ENCODE measurements at regions not wholly inside any gene's neighbourhood (a gene's known extent, or its start where the extent isn't known, plus 50 kb on each side); places are given as distances from the start of the nearest gene placed in this dataset.

GRCh38 chr2:30316408-30316807 is 85.1 kb downstream of the LBH start:
- Histone ChIP-seq H3K36me3 (ENCODE audit: insufficient read depth, low read length) (no peaks in the 10 kb centered on the region), H3K27ac (ENCODE audit: low read length) (no peak overlapping the region), H3F3A (ENCODE audit: insufficient read depth, low read length, poor library complexity, severe bottlenecking) (no peaks in the 10 kb centered on the region), H2AFZ (ENCODE audit: low read depth, low read length) (no peak overlapping the region), H4K20me1 (ENCODE audit: insufficient read depth) (no peaks in the 10 kb centered on the region), H3K79me2 (replicated peaks; ENCODE audit: insufficient read depth, low read length) (no peaks in the 10 kb centered on the region), H3K4me2 (ENCODE audit: low read length) (no peak overlapping the region), H3K9me3 (ENCODE audit: low read length) (no peaks in the 10 kb centered on the region), H3K4me3 (ENCODE audit: low read length) (no peak overlapping the region), H3K27me3 (ENCODE audit: insufficient read depth, low read depth, low read length) (no peaks in the 10 kb centered on the region), H3K9me2 (ENCODE audit: insufficient read depth, low read length) (no peaks in the 10 kb centered on the region), H3K9ac (ENCODE audit: low read length) (no peak overlapping the region)
- TF ChIP-seq TAF1 (IDR thresholded peaks at IDR 0.05; ENCODE audit: low read depth) (no peak), SMC3 (conservative IDR thresholded peaks at IDR 0.05; ENCODE audit: poor library complexity) (no peak), MXI1 (conservative IDR thresholded peaks at IDR 0.05; ENCODE audit: poor library complexity, severe bottlenecking) (no peak), EZH2 (IDR thresholded peaks at IDR 0.05; ENCODE audit: borderline replicate concordance, insufficient read depth, low read length, poor library complexity, severe bottlenecking) (no peak), CTCF (IDR thresholded peaks at IDR 0.05; ENCODE audit: poor library complexity, severe bottlenecking) (no peak), EP300 (conservative IDR thresholded peaks at IDR 0.05; ENCODE audit: poor library complexity, severe bottlenecking) (no peak), POLR2AphosphoS5 (IDR thresholded peaks at IDR 0.05) (no peak), RAD21 (conservative IDR thresholded peaks at IDR 0.05) (no peak)

- Histone ChIP-seq H3K9me2 (ENCODE audit: insufficient read depth, low read length) (no peaks in the 10 kb centered on the region), H3K79me2 (replicated peaks; ENCODE audit: insufficient read depth, low read length) (no peaks in the 10 kb centered on the region), H3K27ac (ENCODE audit: low read length) (no peak overlapping the region), H4K20me1 (ENCODE audit: insufficient read depth) (no peaks in the 10 kb centered on the region), H3K4me2 (ENCODE audit: low read length) (no peak overlapping the region), H2AFZ (ENCODE audit: low read depth, low read length) (no peak overlapping the region), H3K27me3 (ENCODE audit: insufficient read depth, low read depth, low read length) (no peaks in the 10 kb centered on the region), H3F3A (ENCODE audit: insufficient read depth, low read length, poor library complexity, severe bottlenecking) (no peaks in the 10 kb centered on the region), H3K4me3 (ENCODE audit: low read length) (no peak overlapping the region), H3K36me3 (ENCODE audit: insufficient read depth, low read length) (no peaks in the 10 kb centered on the region), H3K9me3 (ENCODE audit: low read length) (no peaks in the 10 kb centered on the region), H3K9ac (ENCODE audit: low read length) (no peak overlapping the region)
- TF ChIP-seq MXI1 (conservative IDR thresholded peaks at IDR 0.05; ENCODE audit: poor library complexity, severe bottlenecking) (no peak), EZH2 (IDR thresholded peaks at IDR 0.05; ENCODE audit: borderline replicate concordance, insufficient read depth, low read length, poor library complexity, severe bottlenecking) (no peak), CTCF (IDR thresholded peaks at IDR 0.05; ENCODE audit: poor library complexity, severe bottlenecking) (no peak), RAD21 (conservative IDR thresholded peaks at IDR 0.05) (no peak), EP300 (conservative IDR thresholded peaks at IDR 0.05; ENCODE audit: poor library complexity, severe bottlenecking) (no peak), TAF1 (IDR thresholded peaks at IDR 0.05; ENCODE audit: low read depth) (no peak), REST (IDR thresholded peaks at IDR 0.05; ENCODE audit: borderline replicate concordance) (no peak), POLR2AphosphoS5 (IDR thresholded peaks at IDR 0.05) (no peak)
These were observed 87.9 kb downstream of the LBH start for GRCh38 chr2:30318987-30319782.
